ENCODE measurements at regions not wholly inside any gene's neighbourhood (a gene's known extent, or its start where the extent isn't known, plus 50 kb on each side); places are given as distances from the start of the nearest gene placed in this dataset.

DNA sequence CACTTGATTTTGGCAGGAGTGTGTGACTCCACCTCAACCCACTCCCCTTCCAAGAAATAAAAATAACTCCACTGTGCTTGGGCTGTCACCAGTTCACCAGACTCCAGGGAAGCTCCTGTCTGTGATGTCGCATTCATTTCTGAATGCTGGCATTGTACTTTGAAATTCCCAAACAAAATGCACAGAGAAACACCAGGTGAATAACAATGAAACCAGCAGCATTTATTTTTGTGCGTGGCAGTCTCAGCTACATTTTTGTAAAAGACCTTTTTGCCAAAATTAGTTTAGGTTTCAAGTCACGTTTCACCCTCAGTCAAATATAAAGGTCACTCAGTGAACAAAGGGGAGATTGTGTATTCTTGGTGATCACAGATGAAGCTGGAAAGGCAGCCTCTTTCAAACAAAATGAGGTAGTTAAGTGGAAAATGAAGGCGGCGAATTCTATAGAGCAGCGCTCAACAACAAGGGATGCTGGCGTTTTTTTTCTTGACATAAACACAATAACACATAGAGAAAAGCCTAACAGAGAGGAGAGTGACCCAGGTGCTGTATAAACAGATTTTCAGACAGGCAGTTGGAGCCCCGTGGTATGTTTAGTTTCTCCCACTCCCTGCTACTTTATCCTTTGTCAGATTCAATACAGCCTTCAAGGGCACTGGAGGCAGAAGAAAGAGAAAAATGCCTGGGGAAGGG is 210.3 kb upstream of the GCFC2 start:
- no TSS peak for BruUV-seq (replicated peaks)
- Mint-ChIP-seq H3K27me3 (ENCODE audit: unreplicated experiment) (no peaks in the 10 kb centered on the region), H3K4me3 (ENCODE audit: low read depth, unreplicated experiment) (no peak overlapping the region), H3K27ac (ENCODE audit: unreplicated experiment) (no peak overlapping the region), H3K9me3 (ENCODE audit: low read depth, unreplicated experiment) (peaks cover 11% of the 10 kb centered on the region), H3K4me1 (ENCODE audit: low read depth, unreplicated experiment) (no peaks in the 10 kb centered on the region), H3K36me3 (ENCODE audit: insufficient read depth, unreplicated experiment) (no peaks in the 10 kb centered on the region)
- no peak for TF ChIP-seq CTCF (IDR thresholded peaks at IDR 0.05; ENCODE audit: unreplicated experiment)
- intact Hi-C loops (cut with micrococcal nuclease; ENCODE audit: unreplicated experiment): no loop called here
- DNase-seq: no peak
- CTCF ChIA-PET: no interaction called here

DNA sequence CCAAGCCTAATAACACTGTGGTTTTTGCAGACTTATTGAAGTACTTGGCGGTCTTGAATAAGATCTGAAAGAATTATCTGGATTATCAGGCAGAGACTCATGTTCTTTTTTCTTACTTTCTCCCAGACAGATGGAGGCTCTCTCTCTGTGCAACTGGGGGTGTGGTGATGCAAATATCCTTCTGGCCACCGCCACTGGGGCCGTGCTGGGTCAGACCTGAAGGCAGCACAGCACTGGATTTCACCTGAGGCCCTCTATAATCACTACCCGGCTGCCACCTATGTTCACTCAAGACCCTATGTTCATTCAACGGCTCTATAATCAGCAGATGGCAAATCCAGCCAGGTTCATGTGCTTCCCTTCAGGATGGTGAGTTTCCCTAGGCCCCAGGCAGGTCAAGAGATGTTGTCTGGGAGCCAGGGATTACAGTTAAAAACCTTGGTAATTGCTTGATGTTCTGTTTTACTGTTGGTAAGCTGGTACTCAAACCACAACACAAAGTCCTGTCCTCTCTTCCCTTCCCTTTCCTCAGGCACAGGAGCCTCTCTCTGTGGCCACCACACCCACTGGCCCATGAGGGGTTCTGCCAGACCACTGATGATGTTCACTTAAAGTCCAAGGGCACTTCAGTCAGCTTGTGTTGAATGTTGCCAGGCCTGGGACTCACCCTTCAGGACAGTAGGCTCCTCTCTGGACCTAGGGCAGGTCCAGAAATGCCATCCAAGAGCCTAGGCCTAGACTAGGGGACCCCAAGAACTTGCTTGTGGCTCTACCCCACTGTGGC is 205.3 kb upstream of the GCFC2 start:
- peaks cover 15% of the 10 kb centered on the region for H3K9me3 Mint-ChIP-seq (ENCODE audit: low read depth, unreplicated experiment)

GRCh38 chr2:75896779-75897366 is 186.2 kb upstream of the GCFC2 start:
- Mint-ChIP-seq H3K4me3 (ENCODE audit: low read depth, unreplicated experiment) (no peak overlapping the region), H3K36me3 (ENCODE audit: insufficient read depth, unreplicated experiment) (no peaks in the 10 kb centered on the region)

More for the DNA sequence above, 205.3 kb upstream of the GCFC2 start:
- Mint-ChIP-seq H3K27ac (ENCODE audit: unreplicated experiment) (no peak overlapping the region), H3K4me3 (ENCODE audit: low read depth, unreplicated experiment) (no peak overlapping the region), H3K4me1 (ENCODE audit: low read depth, unreplicated experiment) (no peaks in the 10 kb centered on the region), H3K27me3 (ENCODE audit: unreplicated experiment) (no peaks in the 10 kb centered on the region), H3K36me3 (ENCODE audit: insufficient read depth, unreplicated experiment) (no peaks in the 10 kb centered on the region)
- no peak for TF ChIP-seq CTCF (IDR thresholded peaks at IDR 0.05; ENCODE audit: unreplicated experiment)
- intact Hi-C loops (cut with micrococcal nuclease; ENCODE audit: unreplicated experiment): no loop called here
- no peak for DNase-seq
- CTCF ChIA-PET: no interaction called here
- no TSS peak for BruUV-seq (replicated peaks)

DNA sequence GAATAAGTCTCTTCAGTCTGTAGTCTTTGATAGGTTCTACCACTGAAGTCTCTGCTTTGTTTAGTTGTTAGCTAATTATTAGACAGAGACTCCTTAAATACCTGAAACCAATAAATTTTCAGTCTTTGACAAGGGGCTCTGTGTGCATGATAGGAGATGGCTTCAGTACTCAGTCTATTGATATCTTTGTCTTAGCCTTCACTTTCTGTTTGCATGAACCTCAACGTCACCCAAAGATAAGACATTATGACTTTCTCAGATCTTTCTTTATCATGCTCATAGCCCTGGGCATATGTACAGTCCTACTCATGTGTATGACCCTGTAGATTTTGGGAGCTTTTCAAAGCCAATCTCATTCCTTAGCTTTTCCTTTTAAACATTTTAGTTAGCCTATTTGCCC is 183.5 kb upstream of the GCFC2 start:
- Mint-ChIP-seq H3K9me3 (ENCODE audit: low read depth, unreplicated experiment) (peaks cover 6% of the 10 kb centered on the region), H3K36me3 (ENCODE audit: insufficient read depth, unreplicated experiment) (no peaks in the 10 kb centered on the region), H3K4me3 (ENCODE audit: low read depth, unreplicated experiment) (no peak overlapping the region), H3K27me3 (ENCODE audit: unreplicated experiment) (no peaks in the 10 kb centered on the region), H3K4me1 (ENCODE audit: low read depth, unreplicated experiment) (no peaks in the 10 kb centered on the region), H3K27ac (ENCODE audit: unreplicated experiment) (no peak overlapping the region)
- CTCF ChIA-PET: no interaction called here
- DNase-seq: no peak
- no peak for TF ChIP-seq CTCF (IDR thresholded peaks at IDR 0.05; ENCODE audit: unreplicated experiment)
- intact Hi-C loops (cut with micrococcal nuclease; ENCODE audit: unreplicated experiment): no loop called here
- no TSS peak for BruUV-seq (replicated peaks)

More at GRCh38 chr2:75896779-75897366, 186.2 kb upstream of the GCFC2 start:
- Mint-ChIP-seq H3K4me1 (ENCODE audit: low read depth, unreplicated experiment) (no peaks in the 10 kb centered on the region), H3K27ac (ENCODE audit: unreplicated experiment) (no peak overlapping the region), H3K27me3 (ENCODE audit: unreplicated experiment) (no peaks in the 10 kb centered on the region), H3K9me3 (ENCODE audit: low read depth, unreplicated experiment) (peaks cover 6% of the 10 kb centered on the region)
- no peak for TF ChIP-seq CTCF (IDR thresholded peaks at IDR 0.05; ENCODE audit: unreplicated experiment)
- CTCF ChIA-PET: no interaction called here
- BruUV-seq (replicated peaks): no TSS peak
- intact Hi-C loops (cut with micrococcal nuclease; ENCODE audit: unreplicated experiment): no loop called here
- no peak for DNase-seq

All from Calu3 (cell line).